ENCODE measurements at regions not wholly inside any gene's neighbourhood (a gene's known extent, or its start where the extent isn't known, plus 50 kb on each side); places are given as distances from the start of the nearest gene placed in this dataset.

DNA sequence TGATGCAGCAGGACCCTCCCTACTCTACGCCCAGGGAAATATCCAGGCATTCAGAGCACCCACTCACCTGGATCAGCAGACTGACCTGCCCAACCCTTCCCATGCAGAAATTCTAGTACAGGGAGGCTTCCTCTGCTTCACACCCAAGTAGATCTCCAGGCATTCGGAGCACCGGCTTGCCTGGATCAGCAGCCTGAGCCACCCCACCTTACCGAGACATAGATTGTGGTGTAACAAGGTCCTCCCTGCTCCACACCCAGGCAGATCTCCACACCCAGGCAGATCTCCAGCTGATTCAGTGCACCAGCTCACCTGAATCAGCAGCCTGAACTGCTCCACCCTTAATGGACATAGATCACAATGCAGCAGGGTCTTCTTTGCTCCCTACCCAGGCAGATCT is 215.1 kb upstream of the CPEB2 start:
- no peak for TF ChIP-seq POLR2A (IDR thresholded peaks at IDR 0.05)
- TF ChIP-seq, protein P1, sequence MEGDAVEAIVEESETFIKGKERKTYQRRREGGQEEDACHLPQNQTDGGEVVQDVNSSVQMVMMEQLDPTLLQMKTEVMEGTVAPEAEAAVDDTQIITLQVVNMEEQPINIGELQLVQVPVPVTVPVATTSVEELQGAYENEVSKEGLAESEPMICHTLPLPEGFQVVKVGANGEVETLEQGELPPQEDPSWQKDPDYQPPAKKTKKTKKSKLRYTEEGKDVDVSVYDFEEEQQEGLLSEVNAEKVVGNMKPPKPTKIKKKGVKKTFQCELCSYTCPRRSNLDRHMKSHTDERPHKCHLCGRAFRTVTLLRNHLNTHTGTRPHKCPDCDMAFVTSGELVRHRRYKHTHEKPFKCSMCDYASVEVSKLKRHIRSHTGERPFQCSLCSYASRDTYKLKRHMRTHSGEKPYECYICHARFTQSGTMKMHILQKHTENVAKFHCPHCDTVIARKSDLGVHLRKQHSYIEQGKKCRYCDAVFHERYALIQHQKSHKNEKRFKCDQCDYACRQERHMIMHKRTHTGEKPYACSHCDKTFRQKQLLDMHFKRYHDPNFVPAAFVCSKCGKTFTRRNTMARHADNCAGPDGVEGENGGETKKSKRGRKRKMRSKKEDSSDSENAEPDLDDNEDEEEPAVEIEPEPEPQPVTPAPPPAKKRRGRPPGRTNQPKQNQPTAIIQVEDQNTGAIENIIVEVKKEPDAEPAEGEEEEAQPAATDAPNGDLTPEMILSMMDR (IDR thresholded peaks at IDR 0.05 in 4 of 5, conservative IDR thresholded peaks at IDR 0.05 in 1 of 5): no peak

All from gastrocnemius medialis (tissue), 4 donors.